Small intestine (tissue), 7 donors: ENCODE measurements at regions not wholly inside any gene's neighbourhood (a gene's known extent, or its start where the extent isn't known, plus 50 kb on each side); places are given as distances from the start of the nearest gene placed in this dataset.

Experiments used
- DNase-seq, 2 donors: peaks; one replicate each; pipeline versions ENCODE4 v3.0.0 to v3.0.0-alpha.2; 2013
- FAIRE-seq: peaks from 2 replicates; lab custom pipeline; 2012; peaks lifted over from hg19 to GRCh38; lab: Jason Lieb, UNC
- H3K27ac ChIP-seq, 3 donors: one replicate each; pipeline ENCODE4 v1.5.1; 2013; ENCODE audit warnings: low read length in 2 of 3, mild to moderate bottlenecking in 2 of 3, control low read depth in 1 of 3, inconsistent platforms in 1 of 3, low read depth in 1 of 3, moderate library complexity in 1 of 3
- H3K27me3 ChIP-seq, 3 donors: one replicate each; pipeline ENCODE4 v1.6.1; 2013; ENCODE audit warnings: low read length in 3 of 3, inconsistent platforms in 1 of 3; ENCODE audit not compliant: control insufficient read depth in 3 of 3, insufficient read depth in 3 of 3
- H3K36me3 ChIP-seq, 3 donors: one replicate each; pipeline ENCODE4 v1.6.1; 2013; ENCODE audit warnings: low read length in 3 of 3, inconsistent platforms in 1 of 3, low read depth in 1 of 3, mild to moderate bottlenecking in 1 of 3, moderate library complexity in 1 of 3; ENCODE audit not compliant: control insufficient read depth in 3 of 3, insufficient read depth in 2 of 3
- H3K4me1 ChIP-seq, 3 donors: one replicate each; pipeline ENCODE4 v1.6.1; 2013; ENCODE audit warnings: low read length in 2 of 3, inconsistent platforms in 1 of 3, low read depth in 1 of 3, mild to moderate bottlenecking in 1 of 3, moderate library complexity in 1 of 3; ENCODE audit not compliant: control insufficient read depth in 3 of 3, insufficient read depth in 2 of 3
- H3K4me3 ChIP-seq, 3 donors: one replicate each; pipeline ENCODE4 v1.5.1; 2013; ENCODE audit warnings: low read length in 3 of 3, control low read depth in 1 of 3, inconsistent platforms in 1 of 3, low read depth in 1 of 3, mild to moderate bottlenecking in 1 of 3, moderate library complexity in 1 of 3
- H3K9me3 ChIP-seq, 2 donors: one replicate each; pipeline ENCODE4 v1.6.1; 2013; ENCODE audit warnings: low read depth in 1 of 2, low read length in 1 of 2; ENCODE audit not compliant: control insufficient read depth in 2 of 2, insufficient read depth in 1 of 2
- WGBS, 3 donors: extraction: QIAGEN DNeasy Blood & Tissue Kit; methylation state at CpG; one replicate each; pipeline ENCODE4 v1.1.7; 2013; 5-methylcytosine and 5-hydroxymethylcytosine counted together
- donor health status: healthy with polysubstance abuse.
- donor health status: control.
- donor health status: control.
- donor health status: Bipolar disorder and iron deficiency.
- donor health status: healthy.

DNA sequence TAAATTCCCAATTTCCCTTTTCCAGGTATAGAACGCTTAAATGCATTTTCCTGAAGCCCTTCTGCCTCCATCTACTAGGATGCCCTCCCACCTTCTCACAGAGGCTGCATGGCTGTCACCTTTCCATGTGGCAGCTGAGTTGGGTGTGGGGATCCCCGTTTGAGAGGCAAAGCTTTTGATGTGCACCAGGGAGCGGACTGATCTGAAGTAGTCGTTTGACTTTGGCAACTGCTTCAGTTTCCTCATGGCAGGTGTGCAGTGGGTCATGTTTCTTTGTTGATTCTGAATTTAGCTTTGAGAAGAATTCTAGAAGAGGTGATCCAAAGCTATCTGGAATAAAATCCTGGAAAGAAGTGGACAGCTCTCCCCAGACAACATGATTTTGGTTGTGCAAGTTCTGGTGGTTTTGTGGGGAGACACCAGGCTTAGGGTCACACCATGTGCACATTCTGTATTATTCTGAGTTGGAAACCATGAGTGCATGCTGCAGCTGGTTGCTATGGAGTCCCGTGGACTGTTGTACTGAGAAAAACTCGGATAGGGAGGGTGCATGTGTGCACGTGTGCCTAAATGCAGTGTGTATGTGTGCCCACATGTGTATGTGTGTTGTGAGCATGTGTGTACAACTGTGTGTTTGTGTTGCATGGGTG is 63.5 kb downstream of the GADD45G start:
- DNase-seq, result no peak
- Histone ChIP-seq H3K27me3 (no peaks in the 10 kb centered on the region), H3K4me1 (peaks cover 2 to 49% (median 5%) of the 10 kb centered on the region in 3 donors), H3K9me3 (no peaks in the 10 kb centered on the region), H3K36me3 (no peaks in the 10 kb centered on the region), H3K27ac (peak overlapping the region in 2 of 3 donors; percentile 32 to 41), H3K4me3 (no peak overlapping the region)
- WGBS, 3 donors, result 14 to 47% (median 36%) methylated on average over 7 of the region's 7 CpGs
- no peak for FAIRE-seq

DNA sequence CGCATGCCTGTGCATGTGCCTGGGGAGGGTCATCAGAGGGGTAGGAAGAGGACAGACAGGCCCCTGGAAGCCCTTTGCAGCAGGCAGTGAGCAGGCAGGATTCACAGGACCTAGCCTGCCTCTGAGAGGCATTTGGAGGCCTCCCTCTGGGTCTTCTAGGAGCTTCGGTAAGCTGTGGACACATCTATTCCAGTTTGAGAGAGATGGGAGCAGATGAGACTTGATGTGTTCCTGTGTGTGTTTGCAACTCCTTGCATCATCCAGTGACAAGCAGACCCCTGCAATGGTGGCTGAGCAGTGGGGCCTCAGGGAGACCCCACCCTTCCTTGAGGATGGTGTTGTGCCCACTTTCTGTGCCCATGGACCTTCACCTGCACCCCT is 64.0 kb downstream of the GADD45G start:
- Histone ChIP-seq H3K36me3 (no peaks in the 10 kb centered on the region), H3K9me3 (no peaks in the 10 kb centered on the region), H3K4me3 (no peak overlapping the region), H3K4me1 (peaks cover 2 to 47% (median 3%) of the 10 kb centered on the region in 3 donors), H3K27me3 (no peaks in the 10 kb centered on the region), H3K27ac (no peak overlapping the region)
- FAIRE-seq (no peak), DNase-seq (no peak)
- WGBS, 3 donors, result 93 to 100% (median 100%) methylated on average over 2 of the region's 2 CpGs

GRCh38 chr9:89669361-89669842 is 64.6 kb downstream of the GADD45G start:
- Histone ChIP-seq H3K4me3 (no peak overlapping the region), H3K36me3 (no peaks in the 10 kb centered on the region), H3K27me3 (no peaks in the 10 kb centered on the region), H3K4me1 (peaks cover 2 to 43% (median 3%) of the 10 kb centered on the region in 3 donors), H3K9me3 (no peaks in the 10 kb centered on the region), H3K27ac (peak overlapping the region in 1 of 3 donors; percentile 23)
- 71 to 93% (median 87%) methylated on average over 2 of the region's 2 CpGs for WGBS, 3 donors
- DNase-seq, result no peak
- no peak for FAIRE-seq

GRCh38 chr9:89670114-89670513 is 65.3 kb downstream of the GADD45G start:
- no peaks in the 10 kb centered on the region for H3K27me3 ChIP-seq
- H3K4me1 ChIP-seq, result peaks cover 0 to 42% (median 2%) of the 10 kb centered on the region in 3 donors
- peak overlapping the region in 2 of 3 donors; percentile 12 to 71 for H3K27ac ChIP-seq
- H3K4me3 ChIP-seq, result no peak overlapping the region
- FAIRE-seq (no peak), DNase-seq (peak; percentile 70 to 71)
- 39 to 73% (median 41%) methylated on average over 5 of the region's 5 CpGs for WGBS, 3 donors
- H3K9me3 ChIP-seq, result no peaks in the 10 kb centered on the region
- no peaks in the 10 kb centered on the region for H3K36me3 ChIP-seq

DNA sequence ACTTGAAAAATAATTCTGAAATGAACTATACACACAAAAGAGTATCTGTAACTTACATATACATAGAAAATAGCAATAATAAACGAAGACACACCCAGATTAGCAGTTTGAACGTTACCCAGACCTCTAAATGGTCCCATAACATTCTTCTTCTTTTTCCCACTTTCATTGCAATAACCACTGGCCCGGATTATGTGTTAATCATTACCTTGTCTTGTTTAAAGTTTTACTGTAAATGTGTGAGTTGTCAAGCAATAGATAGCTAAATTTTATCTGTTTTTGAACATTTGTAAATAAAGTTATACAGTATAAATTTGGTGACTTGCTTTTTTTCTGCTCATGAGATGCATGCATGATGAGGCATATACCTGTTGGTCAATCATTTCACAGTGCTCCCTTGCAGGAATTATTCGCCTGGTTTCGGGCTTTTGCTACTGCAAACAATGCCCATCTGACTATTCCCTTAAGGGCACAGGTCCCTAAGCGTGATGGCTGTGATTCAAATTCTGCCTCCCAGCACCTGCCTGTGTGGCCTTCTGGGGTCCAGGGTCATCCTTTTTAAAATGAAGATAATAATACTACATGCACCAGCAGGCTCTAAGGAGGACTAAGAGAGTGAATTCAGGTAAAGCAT is 66.1 kb downstream of the GADD45G start:
- no peaks in the 10 kb centered on the region for H3K27me3 ChIP-seq
- H3K27ac ChIP-seq, result peak overlapping the region in 1 of 3 donors; percentile 71
- peaks cover 0 to 48% (median 2%) of the 10 kb centered on the region in 3 donors for H3K4me1 ChIP-seq
- DNase-seq (peak in 1 of 2 donors; percentile 74), FAIRE-seq (no peak)
- WGBS, 3 donors, result 17 to 54% (median 25%) methylated on average over 6 of the region's 6 CpGs
- no peak overlapping the region for H3K4me3 ChIP-seq
- no peaks in the 10 kb centered on the region for H3K9me3 ChIP-seq
- H3K36me3 ChIP-seq, result no peaks in the 10 kb centered on the region

- H3K4me1 ChIP-seq, result peaks cover 0 to 21% (median 2%) of the 10 kb centered on the region in 3 donors
- H3K4me3 ChIP-seq, result no peak overlapping the region
- FAIRE-seq (no peak), DNase-seq (no peak)
- H3K9me3 ChIP-seq, result no peaks in the 10 kb centered on the region
- H3K36me3 ChIP-seq, result no peaks in the 10 kb centered on the region
- WGBS, 3 donors, result 48 to 73% (median 62%) methylated on average over 4 of the region's 4 CpGs
- H3K27me3 ChIP-seq, result no peaks in the 10 kb centered on the region
- peak overlapping the region in 1 of 3 donors; percentile 36 for H3K27ac ChIP-seq
Measured at GRCh38 chr9:89674667-89675057, 69.8 kb downstream of the GADD45G start.

- no peaks in the 10 kb centered on the region for H3K36me3 ChIP-seq
- peak overlapping the region in 1 of 3 donors; percentile 36 for H3K27ac ChIP-seq
- FAIRE-seq (no peak), DNase-seq (peak; percentile 57 to 72)
- H3K9me3 ChIP-seq, result no peaks in the 10 kb centered on the region
- WGBS, 3 donors, result 29 to 57% (median 33%) methylated on average over 15 of the region's 15 CpGs
- no peak overlapping the region for H3K4me3 ChIP-seq
- peaks cover 0 to 17% (median 0%) of the 10 kb centered on the region in 3 donors for H3K4me1 ChIP-seq
- H3K27me3 ChIP-seq, result no peaks in the 10 kb centered on the region
Measured at GRCh38 chr9:89675058-89675742, 70.4 kb downstream of the GADD45G start.

DNA sequence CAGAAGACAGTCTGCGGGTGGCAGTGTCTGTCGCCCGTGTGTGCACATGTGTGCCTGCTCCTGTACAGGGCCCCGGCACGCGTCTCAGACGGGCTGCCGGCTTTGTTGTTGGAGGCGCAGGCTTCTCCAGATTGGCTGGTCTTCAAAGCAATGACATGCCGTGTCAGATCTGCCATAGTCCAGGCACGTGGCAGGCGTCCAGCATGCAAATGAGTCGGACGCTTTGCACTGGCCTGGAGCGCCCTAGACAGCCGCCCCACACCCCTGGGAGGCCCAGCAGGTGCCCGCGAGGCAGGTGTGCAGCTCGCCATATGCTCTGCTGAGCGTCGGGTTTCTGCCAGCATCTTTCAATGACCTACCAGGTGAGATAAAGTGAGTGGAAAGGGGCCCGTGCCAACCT is 71.5 kb downstream of the GADD45G start:
- 13 to 63% (median 28%) methylated on average over 22 of the region's 22 CpGs for WGBS, 3 donors
- DNase-seq, result peak in 1 of 2 donors; percentile 81
- Histone ChIP-seq H3K9me3 (no peaks in the 10 kb centered on the region), H3K4me1 (peaks cover 0 to 12% (median 0%) of the 10 kb centered on the region in 3 donors), H3K27ac (no peak overlapping the region), H3K4me3 (no peak overlapping the region), H3K27me3 (no peaks in the 10 kb centered on the region), H3K36me3 (no peaks in the 10 kb centered on the region)
- no peak for FAIRE-seq
